HEK293 (cell line): ENCODE measurements at regions not wholly inside any gene's neighbourhood (a gene's known extent, or its start where the extent isn't known, plus 50 kb on each side); places are given as distances from the start of the nearest gene placed in this dataset.

Experiments
- CTCF ChIA-PET: fragments of 350-600 bp; formaldehyde crosslinking; extraction: SDS; loops from one replicate; lab custom pipeline; 2021; ENCODE audit warnings: antibody characterized with exemption; lab: Yijun Ruan, JAX
- POLR2A ChIA-PET: fragments of 300-600 bp; formaldehyde crosslinking; extraction: SDS; loops from one replicate; lab custom pipeline; 2020; ENCODE audit warnings: antibody characterized with exemption, inconsistent platforms; lab: Yijun Ruan, JAX
- H3K27ac ChIP-seq: fragments of 200-500 bp; sonication (Bioruptor generic); 2 replicates; pipeline ENCODE4 v1.5.1; 2014; ENCODE audit warnings: low read depth, low read length, control low read depth, inconsistent platforms; ENCODE audit errors: extremely low read depth
- H3K36me3 ChIP-seq, 2 experiments: fragments of 200-500 bp in 1 of 2; sonication (Bioruptor generic) in 1 of 2; 1 replicate in 1 of 2; 2 replicates in 1 of 2; pipeline ENCODE4 v1.5.1; 2014 to 2017; ENCODE audit warnings: inconsistent platforms in 2 of 2, low read length in 2 of 2; ENCODE audit not compliant: control insufficient read depth in 2 of 2, insufficient read depth in 1 of 2
- H3K4me1 ChIP-seq: fragments of 200-500 bp; sonication (Bioruptor generic); 2 replicates; pipeline ENCODE4 v1.5.1; 2014; ENCODE audit warnings: mild to moderate bottlenecking, low read length, inconsistent platforms; ENCODE audit not compliant: control insufficient read depth, insufficient read depth
- H3K4me3 ChIP-seq: 2 replicates; pipeline ENCODE4 v1.5.1; 2011; ENCODE audit warnings: low read depth, mild to moderate bottlenecking, control low read depth, low read length, moderate library complexity
- H3K9me3 ChIP-seq: fragments of 200-500 bp; sonication (Bioruptor generic); 2 replicates; pipeline ENCODE4 v1.5.1; 2014; ENCODE audit warnings: low read depth, low read length, inconsistent platforms; ENCODE audit not compliant: control insufficient read depth, insufficient read depth
- AEBP2 ChIP-seq: fragments of 450-650 bp; formaldehyde crosslinking; IDR thresholded peaks from 2 replicates; pipeline ENCODE4 v1.5.1; 2016; ENCODE audit warnings: missing biosample characterization, missing genetic modification characterization, borderline replicate concordance
- BCL11A ChIP-seq: fragments of 450-650 bp; formaldehyde crosslinking; IDR thresholded peaks from 2 replicates; pipeline ENCODE4 v1.5.1; 2016; ENCODE audit warnings: low read depth, missing biosample characterization, missing genetic modification characterization
- EGR2 ChIP-seq: fragments of 450-650 bp; formaldehyde crosslinking; IDR thresholded peaks from 2 replicates; pipeline ENCODE4 v1.5.1; 2016; ENCODE audit warnings: low read depth, missing biosample characterization, missing genetic modification characterization
- HOXD13 ChIP-seq: sonication (generic); formaldehyde crosslinking; IDR thresholded peaks from 2 replicates; pipeline ENCODE4 v1.8.0; 2022; ENCODE audit warnings: missing genetic modification reagents, borderline replicate concordance
- KLF1 ChIP-seq: fragments of 450-650 bp; formaldehyde crosslinking; IDR thresholded peaks from 2 replicates; pipeline ENCODE4 v1.5.1; 2016; ENCODE audit warnings: missing biosample characterization, missing genetic modification characterization
- KLF10 ChIP-seq: fragments of 450-650 bp; IDR thresholded peaks from 2 replicates; pipeline ENCODE4 v1.5.1; 2018; ENCODE audit warnings: missing biosample characterization, mild to moderate bottlenecking, missing genetic modification characterization
- MEIS1 ChIP-seq: sonication (generic); formaldehyde crosslinking; IDR thresholded peaks from 2 replicates; pipeline ENCODE4 v1.8.1; 2022; ENCODE audit warnings: missing genetic modification reagents, mild to moderate bottlenecking, borderline replicate concordance
- SP7 ChIP-seq: fragments of 450-650 bp; formaldehyde crosslinking; IDR thresholded peaks from 2 replicates; pipeline ENCODE4 v1.5.1; 2016; ENCODE audit warnings: missing biosample characterization, missing genetic modification characterization
- TSHZ1 ChIP-seq: fragments of 450-650 bp; formaldehyde crosslinking; IDR thresholded peaks from 2 replicates; pipeline ENCODE4 v1.5.1; 2016; ENCODE audit warnings: missing biosample characterization, missing genetic modification characterization, borderline replicate concordance
- ZNF335 ChIP-seq: fragments of 450-650 bp; formaldehyde crosslinking; conservative IDR thresholded peaks from 2 replicates; pipeline ENCODE4 v1.5.1; 2016; ENCODE audit warnings: missing biosample characterization, missing genetic modification characterization
- ZNF362 ChIP-seq: fragments of 450-650 bp; formaldehyde crosslinking; IDR thresholded peaks from 2 replicates; pipeline ENCODE4 v1.5.1; 2016; ENCODE audit warnings: missing biosample characterization, missing genetic modification characterization
- ZNF513 ChIP-seq: fragments of 450-650 bp; IDR thresholded peaks from 2 replicates; pipeline ENCODE4 v1.5.1; 2018; ENCODE audit warnings: missing biosample characterization, missing genetic modification characterization
- ZNF561 ChIP-seq: fragments of 450-650 bp; IDR thresholded peaks from 2 replicates; pipeline ENCODE4 v1.5.1; 2018; ENCODE audit warnings: missing biosample characterization, missing genetic modification characterization, borderline replicate concordance
- ZNF658 ChIP-seq: fragments of 450-650 bp; formaldehyde crosslinking; IDR thresholded peaks from 2 replicates; pipeline ENCODE4; 2016; ENCODE audit warnings: missing biosample characterization, missing genetic modification characterization
- ZNF670 ChIP-seq: fragments of 450-650 bp; formaldehyde crosslinking; IDR thresholded peaks from 2 replicates; pipeline ENCODE4 v1.5.1; 2016; ENCODE audit warnings: missing biosample characterization, missing genetic modification characterization, low read depth
- ZNF777 ChIP-seq: fragments of 450-650 bp; formaldehyde crosslinking; IDR thresholded peaks from 2 replicates; pipeline ENCODE4 v1.5.1; 2017; ENCODE audit warnings: missing biosample characterization, missing genetic modification characterization, borderline replicate concordance
- TF ChIP-seq, protein P1 (sequence below): fragments of 450-650 bp; formaldehyde crosslinking; IDR thresholded peaks from 2 replicates; pipeline ENCODE4 v1.5.1; 2016; ENCODE audit warnings: missing biosample characterization, missing genetic modification characterization
- TF ChIP-seq, protein P2 (sequence below): fragments of 450-650 bp; formaldehyde crosslinking; IDR thresholded peaks from 2 replicates; pipeline ENCODE4 v1.5.1; 2017; ENCODE audit warnings: missing biosample characterization, missing genetic modification characterization
- TF ChIP-seq, protein P3 (sequence below): fragments of 450-650 bp; formaldehyde crosslinking; IDR thresholded peaks from 2 replicates; pipeline ENCODE4 v1.5.1; 2016; ENCODE audit warnings: missing biosample characterization, missing genetic modification characterization
- TF ChIP-seq, protein P4 (sequence below): fragments of 450-650 bp; formaldehyde crosslinking; IDR thresholded peaks from 2 replicates; pipeline ENCODE4 v1.5.1; 2017; ENCODE audit warnings: missing biosample characterization, missing genetic modification characterization

- ChIA-PET POLR2A (no interaction called here), CTCF (interaction anchor here (1.1 kb wide), 1 partner anchor 13 kb away, joined by 3 read pairs; no protein-coding TSS in a partner anchor)
- Histone ChIP-seq H3K36me3 (no peaks in the 10 kb centered on the region), H3K4me1 (no peaks in the 10 kb centered on the region), H3K27ac (no peak overlapping the region), H3K9me3 (no peaks in the 10 kb centered on the region), H3K4me3 (no peak overlapping the region)
- TF ChIP-seq AEBP2 (tag by site-specific recombination) = no peak
- TF ChIP-seq, protein P1, sequence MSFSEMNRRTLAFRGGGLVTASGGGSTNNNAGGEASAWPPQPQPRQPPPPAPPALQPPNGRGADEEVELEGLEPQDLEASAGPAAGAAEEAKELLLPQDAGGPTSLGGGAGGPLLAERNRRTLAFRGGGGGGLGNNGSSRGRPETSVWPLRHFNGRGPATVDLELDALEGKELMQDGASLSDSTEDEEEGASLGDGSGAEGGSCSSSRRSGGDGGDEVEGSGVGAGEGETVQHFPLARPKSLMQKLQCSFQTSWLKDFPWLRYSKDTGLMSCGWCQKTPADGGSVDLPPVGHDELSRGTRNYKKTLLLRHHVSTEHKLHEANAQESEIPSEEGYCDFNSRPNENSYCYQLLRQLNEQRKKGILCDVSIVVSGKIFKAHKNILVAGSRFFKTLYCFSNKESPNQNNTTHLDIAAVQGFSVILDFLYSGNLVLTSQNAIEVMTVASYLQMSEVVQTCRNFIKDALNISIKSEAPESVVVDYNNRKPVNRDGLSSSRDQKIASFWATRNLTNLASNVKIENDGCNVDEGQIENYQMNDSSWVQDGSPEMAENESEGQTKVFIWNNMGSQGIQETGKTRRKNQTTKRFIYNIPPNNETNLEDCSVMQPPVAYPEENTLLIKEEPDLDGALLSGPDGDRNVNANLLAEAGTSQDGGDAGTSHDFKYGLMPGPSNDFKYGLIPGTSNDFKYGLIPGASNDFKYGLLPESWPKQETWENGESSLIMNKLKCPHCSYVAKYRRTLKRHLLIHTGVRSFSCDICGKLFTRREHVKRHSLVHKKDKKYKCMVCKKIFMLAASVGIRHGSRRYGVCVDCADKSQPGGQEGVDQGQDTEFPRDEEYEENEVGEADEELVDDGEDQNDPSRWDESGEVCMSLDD = no peak
- TF ChIP-seq ZNF670 (tag by site-specific recombination) = no peak
- TF ChIP-seq SP7 (tag by site-specific recombination) = no peak
- no peak for TF ChIP-seq ZNF335 (tag by site-specific recombination)
- TF ChIP-seq TSHZ1 (tag by site-specific recombination) = no peak
- TF ChIP-seq, protein P2, sequence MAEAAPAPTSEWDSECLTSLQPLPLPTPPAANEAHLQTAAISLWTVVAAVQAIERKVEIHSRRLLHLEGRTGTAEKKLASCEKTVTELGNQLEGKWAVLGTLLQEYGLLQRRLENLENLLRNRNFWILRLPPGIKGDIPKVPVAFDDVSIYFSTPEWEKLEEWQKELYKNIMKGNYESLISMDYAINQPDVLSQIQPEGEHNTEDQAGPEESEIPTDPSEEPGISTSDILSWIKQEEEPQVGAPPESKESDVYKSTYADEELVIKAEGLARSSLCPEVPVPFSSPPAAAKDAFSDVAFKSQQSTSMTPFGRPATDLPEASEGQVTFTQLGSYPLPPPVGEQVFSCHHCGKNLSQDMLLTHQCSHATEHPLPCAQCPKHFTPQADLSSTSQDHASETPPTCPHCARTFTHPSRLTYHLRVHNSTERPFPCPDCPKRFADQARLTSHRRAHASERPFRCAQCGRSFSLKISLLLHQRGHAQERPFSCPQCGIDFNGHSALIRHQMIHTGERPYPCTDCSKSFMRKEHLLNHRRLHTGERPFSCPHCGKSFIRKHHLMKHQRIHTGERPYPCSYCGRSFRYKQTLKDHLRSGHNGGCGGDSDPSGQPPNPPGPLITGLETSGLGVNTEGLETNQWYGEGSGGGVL (tag by site-specific recombination) = no peak
- TF ChIP-seq MEIS1 (CRISPR knock-in tag) = no peak
- TF ChIP-seq, protein P3, sequence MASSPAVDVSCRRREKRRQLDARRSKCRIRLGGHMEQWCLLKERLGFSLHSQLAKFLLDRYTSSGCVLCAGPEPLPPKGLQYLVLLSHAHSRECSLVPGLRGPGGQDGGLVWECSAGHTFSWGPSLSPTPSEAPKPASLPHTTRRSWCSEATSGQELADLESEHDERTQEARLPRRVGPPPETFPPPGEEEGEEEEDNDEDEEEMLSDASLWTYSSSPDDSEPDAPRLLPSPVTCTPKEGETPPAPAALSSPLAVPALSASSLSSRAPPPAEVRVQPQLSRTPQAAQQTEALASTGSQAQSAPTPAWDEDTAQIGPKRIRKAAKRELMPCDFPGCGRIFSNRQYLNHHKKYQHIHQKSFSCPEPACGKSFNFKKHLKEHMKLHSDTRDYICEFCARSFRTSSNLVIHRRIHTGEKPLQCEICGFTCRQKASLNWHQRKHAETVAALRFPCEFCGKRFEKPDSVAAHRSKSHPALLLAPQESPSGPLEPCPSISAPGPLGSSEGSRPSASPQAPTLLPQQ (tag by site-specific recombination) = no peak
- no peak for TF ChIP-seq ZNF362 (tag by site-specific recombination)
- no peak for TF ChIP-seq ZNF561 (tag by site-specific recombination)
- TF ChIP-seq KLF10 = no peak
- no peak for TF ChIP-seq ZNF658
- no peak for TF ChIP-seq EGR2
- no peak for TF ChIP-seq HOXD13 (CRISPR knock-in tag)
- no peak for TF ChIP-seq ZNF777 (tag by site-specific recombination)
- TF ChIP-seq, protein P4, sequence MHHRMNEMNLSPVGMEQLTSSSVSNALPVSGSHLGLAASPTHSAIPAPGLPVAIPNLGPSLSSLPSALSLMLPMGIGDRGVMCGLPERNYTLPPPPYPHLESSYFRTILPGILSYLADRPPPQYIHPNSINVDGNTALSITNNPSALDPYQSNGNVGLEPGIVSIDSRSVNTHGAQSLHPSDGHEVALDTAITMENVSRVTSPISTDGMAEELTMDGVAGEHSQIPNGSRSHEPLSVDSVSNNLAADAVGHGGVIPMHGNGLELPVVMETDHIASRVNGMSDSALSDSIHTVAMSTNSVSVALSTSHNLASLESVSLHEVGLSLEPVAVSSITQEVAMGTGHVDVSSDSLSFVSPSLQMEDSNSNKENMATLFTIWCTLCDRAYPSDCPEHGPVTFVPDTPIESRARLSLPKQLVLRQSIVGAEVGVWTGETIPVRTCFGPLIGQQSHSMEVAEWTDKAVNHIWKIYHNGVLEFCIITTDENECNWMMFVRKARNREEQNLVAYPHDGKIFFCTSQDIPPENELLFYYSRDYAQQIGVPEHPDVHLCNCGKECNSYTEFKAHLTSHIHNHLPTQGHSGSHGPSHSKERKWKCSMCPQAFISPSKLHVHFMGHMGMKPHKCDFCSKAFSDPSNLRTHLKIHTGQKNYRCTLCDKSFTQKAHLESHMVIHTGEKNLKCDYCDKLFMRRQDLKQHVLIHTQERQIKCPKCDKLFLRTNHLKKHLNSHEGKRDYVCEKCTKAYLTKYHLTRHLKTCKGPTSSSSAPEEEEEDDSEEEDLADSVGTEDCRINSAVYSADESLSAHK (tag by site-specific recombination) = no peak
- no peak for TF ChIP-seq BCL11A (tag by site-specific recombination)
- no peak for TF ChIP-seq ZNF513
- no peak for TF ChIP-seq KLF1 (tag by site-specific recombination)
Observed at GRCh38 chr4:17142232-17142711, 243.8 kb upstream of the LDB2 start.
